Thymus (tissue), 11 donors: ENCODE measurements at regions not wholly inside any gene's neighbourhood (a gene's known extent, or its start where the extent isn't known, plus 50 kb on each side); places are given as distances from the start of the nearest gene placed in this dataset.

Experiments
- DNase-seq, 9 donors: peaks; one replicate each; pipeline ENCODE4 v3.0.0-alpha.2; 2013; ENCODE audit warnings: low spot score in 9 of 9, low read depth in 6 of 9, missing footprints in 1 of 9
- H3K27ac ChIP-seq, 2 donors: one replicate each; pipeline ENCODE4 v1.5.1; 2013; ENCODE audit warnings: control low read depth in 1 of 2, low read depth in 1 of 2, low read length in 1 of 2, mild to moderate bottlenecking in 1 of 2, moderate library complexity in 1 of 2
- H3K27me3 ChIP-seq, 2 donors: one replicate each; pipeline ENCODE4 v1.5.1; 2013; ENCODE audit warnings: low read length in 1 of 2; ENCODE audit not compliant: control insufficient read depth in 2 of 2, insufficient read depth in 1 of 2
- H3K36me3 ChIP-seq, 2 donors: one replicate each; pipeline ENCODE4 v1.5.1; 2013; ENCODE audit warnings: low read length in 1 of 2, mild to moderate bottlenecking in 1 of 2, moderate library complexity in 1 of 2; ENCODE audit not compliant: control insufficient read depth in 2 of 2, insufficient read depth in 2 of 2
- H3K4me1 ChIP-seq, 2 donors: one replicate each; pipeline ENCODE4 v1.5.1; 2013; ENCODE audit warnings: low read length in 2 of 2; ENCODE audit not compliant: control insufficient read depth in 2 of 2, insufficient read depth in 2 of 2
- H3K4me3 ChIP-seq, 2 donors: one replicate each; pipeline ENCODE4 v1.5.1; 2013; ENCODE audit warnings: low read length in 2 of 2, control low read depth in 1 of 2, mild to moderate bottlenecking in 1 of 2
- H3K9me3 ChIP-seq, 2 donors: one replicate each; pipeline ENCODE4 v1.5.1; 2013; ENCODE audit warnings: low read length in 1 of 2, mild to moderate bottlenecking in 1 of 2; ENCODE audit not compliant: control insufficient read depth in 2 of 2, insufficient read depth in 1 of 2
- WGBS: extraction: QIAGEN DNeasy Blood & Tissue Kit; methylation state at CpG from one replicate; pipeline ENCODE4 v1.1.7; 2013; 5-methylcytosine and 5-hydroxymethylcytosine counted together
- donor health status: healthy.

- Histone ChIP-seq H3K4me1 (no peaks in the 10 kb centered on the region), H3K36me3 (no peaks in the 10 kb centered on the region), H3K27ac (no peak overlapping the region), H3K9me3 (no peaks in the 10 kb centered on the region), H3K4me3 (no peak overlapping the region), H3K27me3 (no peaks in the 10 kb centered on the region)
- WGBS = 71% methylated on average over 8 of the region's 8 CpGs
- DNase-seq = no peak
Observed at GRCh38 chr20:52895701-52896100, 76.5 kb upstream of the TSHZ2 start.

DNA sequence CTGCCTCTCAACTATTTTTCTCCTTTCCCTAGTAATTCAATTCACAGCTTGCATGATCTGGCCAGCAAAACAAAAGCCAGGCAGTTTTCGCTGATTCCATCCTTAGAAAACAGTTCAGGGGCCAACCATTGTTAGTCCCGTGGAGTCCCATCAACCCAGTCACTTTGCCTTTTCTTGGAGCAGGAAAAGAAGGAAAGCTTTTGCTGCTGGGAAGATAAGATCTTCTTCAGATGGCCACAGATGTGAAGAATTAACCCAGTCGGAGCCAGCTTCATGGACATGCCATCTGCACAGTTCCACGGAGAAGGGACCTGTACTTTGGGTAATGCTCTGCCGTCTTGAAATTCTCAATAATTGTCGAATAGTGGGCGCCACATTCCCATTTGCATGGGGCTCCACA is 76.9 kb upstream of the TSHZ2 start:
- no peak for DNase-seq
- Histone ChIP-seq H3K9me3 (no peaks in the 10 kb centered on the region), H3K27ac (no peak overlapping the region), H3K27me3 (no peaks in the 10 kb centered on the region), H3K4me1 (no peaks in the 10 kb centered on the region), H3K4me3 (no peak overlapping the region), H3K36me3 (no peaks in the 10 kb centered on the region)
- 60% methylated on average over 7 of the region's 7 CpGs for WGBS

DNA sequence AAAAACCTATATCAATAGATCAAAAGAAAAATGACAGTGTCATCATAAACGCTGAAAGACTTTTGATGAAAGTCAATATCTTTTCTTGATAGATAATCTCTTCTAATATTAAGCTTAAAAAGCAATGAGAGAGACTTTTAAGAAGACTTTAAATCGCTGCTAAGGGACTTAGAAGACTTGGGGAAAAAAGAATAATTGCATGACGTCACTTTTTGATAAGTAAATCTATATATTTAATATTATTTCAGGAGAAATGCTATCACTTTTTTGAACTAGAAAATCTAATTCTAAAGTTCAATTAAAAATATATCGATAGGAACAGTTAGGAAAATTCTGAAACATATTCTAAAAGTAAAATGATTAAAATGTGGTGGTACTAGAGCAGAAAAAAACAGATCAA is 78.7 kb upstream of the TSHZ2 start:
- WGBS = 91% methylated on average over 4 of the region's 4 CpGs
- Histone ChIP-seq H3K27me3 (no peaks in the 10 kb centered on the region), H3K4me1 (no peaks in the 10 kb centered on the region), H3K36me3 (no peaks in the 10 kb centered on the region), H3K27ac (no peak overlapping the region), H3K9me3 (no peaks in the 10 kb centered on the region), H3K4me3 (no peak overlapping the region)
- DNase-seq = no peak

GRCh38 chr20:52892023-52892422 is 80.1 kb upstream of the TSHZ2 start:
- 90% methylated on average over 2 of the region's 2 CpGs for WGBS
- no peak for DNase-seq

GRCh38 chr20:52890130-52890529 is 82.0 kb upstream of the TSHZ2 start:
- WGBS = 85% methylated on average over 3 of the region's 3 CpGs
- Histone ChIP-seq H3K9me3 (no peaks in the 10 kb centered on the region), H3K4me3 (no peak overlapping the region), H3K27ac (no peak overlapping the region), H3K27me3 (no peaks in the 10 kb centered on the region), H3K36me3 (no peaks in the 10 kb centered on the region), H3K4me1 (no peaks in the 10 kb centered on the region)
- no peak for DNase-seq

More at GRCh38 chr20:52892023-52892422, 80.1 kb upstream of the TSHZ2 start:
- no peaks in the 10 kb centered on the region for H3K4me1 ChIP-seq
- no peak overlapping the region for H3K4me3 ChIP-seq
- H3K27me3 ChIP-seq = no peaks in the 10 kb centered on the region
- H3K36me3 ChIP-seq = no peaks in the 10 kb centered on the region
- H3K27ac ChIP-seq = no peak overlapping the region
- no peaks in the 10 kb centered on the region for H3K9me3 ChIP-seq

GRCh38 chr20:52889225-52889624 is 82.9 kb upstream of the TSHZ2 start:
- no peak overlapping the region for H3K4me3 ChIP-seq
- no peaks in the 10 kb centered on the region for H3K36me3 ChIP-seq
- H3K27ac ChIP-seq = no peak overlapping the region
- no peaks in the 10 kb centered on the region for H3K4me1 ChIP-seq
- WGBS = 93% methylated on average over 4 of the region's 4 CpGs
- no peak for DNase-seq
- no peaks in the 10 kb centered on the region for H3K27me3 ChIP-seq
- H3K9me3 ChIP-seq = no peaks in the 10 kb centered on the region

DNA sequence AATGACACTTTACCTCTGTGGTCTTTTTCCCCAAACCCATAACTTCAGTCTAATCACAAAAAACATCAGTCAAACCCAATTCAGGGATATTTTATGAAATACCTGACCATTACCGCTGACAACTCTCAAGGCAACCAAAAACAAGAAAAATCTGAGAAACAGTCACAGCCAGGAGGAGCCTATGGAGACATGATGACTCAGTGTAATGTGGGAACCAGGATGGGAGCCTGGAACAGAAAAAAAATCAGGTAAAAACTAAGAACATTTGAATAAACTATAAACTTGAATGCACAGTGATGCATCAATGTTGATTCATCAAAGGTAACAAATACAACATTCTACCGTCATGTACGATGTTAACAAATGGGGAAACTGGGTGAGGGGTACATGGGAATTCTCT is 84.1 kb upstream of the TSHZ2 start:
- Histone ChIP-seq H3K36me3 (no peaks in the 10 kb centered on the region), H3K27ac (no peak overlapping the region), H3K9me3 (no peaks in the 10 kb centered on the region), H3K27me3 (no peaks in the 10 kb centered on the region), H3K4me3 (no peak overlapping the region), H3K4me1 (no peaks in the 10 kb centered on the region)
- DNase-seq = no peak
- WGBS = 98% methylated on average over 3 of the region's 3 CpGs

DNA sequence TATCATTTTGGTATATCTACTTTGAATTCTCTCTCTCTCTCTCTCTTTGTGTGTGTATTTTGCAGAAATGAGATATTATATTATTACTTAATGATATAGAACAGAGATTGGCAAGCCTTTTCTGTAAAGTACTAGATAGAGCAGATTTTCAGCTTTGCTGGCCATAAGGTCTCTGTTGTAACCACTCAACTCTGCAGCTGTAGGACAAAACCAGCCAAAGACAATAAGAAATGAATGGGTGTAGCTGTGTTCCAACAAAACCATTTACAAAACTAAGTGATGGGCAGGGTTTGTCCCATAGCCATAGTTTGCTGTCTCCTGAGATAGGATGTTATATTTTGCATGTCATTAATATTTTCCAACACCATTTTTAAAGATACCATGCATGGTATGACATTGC is 91.2 kb upstream of the TSHZ2 start:
- no peak overlapping the region for H3K27ac ChIP-seq
- no peaks in the 10 kb centered on the region for H3K36me3 ChIP-seq
- H3K4me3 ChIP-seq = no peak overlapping the region
- no peak for DNase-seq
- no peaks in the 10 kb centered on the region for H3K9me3 ChIP-seq
- no peaks in the 10 kb centered on the region for H3K4me1 ChIP-seq
- no peaks in the 10 kb centered on the region for H3K27me3 ChIP-seq

- no peak for DNase-seq
- no peaks in the 10 kb centered on the region for H3K36me3 ChIP-seq
Observed at GRCh38 chr20:52880259-52880658, 91.9 kb upstream of the TSHZ2 start.

GRCh38 chr20:52874241-52874640 is 97.9 kb upstream of the TSHZ2 start:
- Histone ChIP-seq H3K4me3 (no peak overlapping the region), H3K27me3 (no peaks in the 10 kb centered on the region), H3K27ac (no peak overlapping the region), H3K4me1 (no peaks in the 10 kb centered on the region), H3K9me3 (no peaks in the 10 kb centered on the region), H3K36me3 (no peaks in the 10 kb centered on the region)
- 95% methylated on average over 3 of the region's 3 CpGs for WGBS
- DNase-seq = no peak

More at GRCh38 chr20:52880259-52880658, 91.9 kb upstream of the TSHZ2 start:
- Histone ChIP-seq H3K4me1 (no peaks in the 10 kb centered on the region), H3K9me3 (no peaks in the 10 kb centered on the region), H3K4me3 (no peak overlapping the region), H3K27me3 (no peaks in the 10 kb centered on the region), H3K27ac (no peak overlapping the region)
- 21% methylated on average over 3 of the region's 3 CpGs for WGBS
